ENCODE measurements at regions not wholly inside any gene's neighbourhood (a gene's known extent, or its start where the extent isn't known, plus 50 kb on each side); places are given as distances from the start of the nearest gene placed in this dataset.
"Not testable (repeated sequence)": the region's sequence is repeated elsewhere in the genome, so short reads cannot be mapped to it uniquely, and the experiment has no call there.

DNA sequence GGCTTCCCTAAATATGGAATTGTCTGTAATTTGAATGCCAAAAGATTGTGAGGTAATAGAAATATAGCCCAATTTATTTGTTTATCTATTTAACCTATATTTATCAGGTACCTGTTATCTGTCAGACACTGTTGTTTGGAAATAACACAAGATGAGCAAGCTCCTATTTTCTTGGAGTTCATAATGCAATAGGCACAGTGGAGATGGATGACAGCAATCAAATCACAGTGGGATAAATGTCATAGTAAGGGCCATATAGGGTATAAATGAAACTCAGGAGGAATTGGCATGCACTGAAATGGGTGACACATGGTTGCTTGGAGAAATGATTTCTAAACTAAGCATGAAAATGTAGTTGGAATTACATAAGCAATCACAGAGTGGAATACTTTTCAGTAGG, 761.8 kb upstream of the MBL2 start:
- H3K4me3 ChIP-seq (ENCODE audit: low read depth, low read length) = no peak overlapping the region
- no peak for DNase-seq (ENCODE audit: low read depth)
- TF ChIP-seq, protein P1, sequence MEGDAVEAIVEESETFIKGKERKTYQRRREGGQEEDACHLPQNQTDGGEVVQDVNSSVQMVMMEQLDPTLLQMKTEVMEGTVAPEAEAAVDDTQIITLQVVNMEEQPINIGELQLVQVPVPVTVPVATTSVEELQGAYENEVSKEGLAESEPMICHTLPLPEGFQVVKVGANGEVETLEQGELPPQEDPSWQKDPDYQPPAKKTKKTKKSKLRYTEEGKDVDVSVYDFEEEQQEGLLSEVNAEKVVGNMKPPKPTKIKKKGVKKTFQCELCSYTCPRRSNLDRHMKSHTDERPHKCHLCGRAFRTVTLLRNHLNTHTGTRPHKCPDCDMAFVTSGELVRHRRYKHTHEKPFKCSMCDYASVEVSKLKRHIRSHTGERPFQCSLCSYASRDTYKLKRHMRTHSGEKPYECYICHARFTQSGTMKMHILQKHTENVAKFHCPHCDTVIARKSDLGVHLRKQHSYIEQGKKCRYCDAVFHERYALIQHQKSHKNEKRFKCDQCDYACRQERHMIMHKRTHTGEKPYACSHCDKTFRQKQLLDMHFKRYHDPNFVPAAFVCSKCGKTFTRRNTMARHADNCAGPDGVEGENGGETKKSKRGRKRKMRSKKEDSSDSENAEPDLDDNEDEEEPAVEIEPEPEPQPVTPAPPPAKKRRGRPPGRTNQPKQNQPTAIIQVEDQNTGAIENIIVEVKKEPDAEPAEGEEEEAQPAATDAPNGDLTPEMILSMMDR (IDR thresholded peaks at IDR 0.05; ENCODE audit: low read depth, low read length, missing control alignments) = no peak

DNA sequence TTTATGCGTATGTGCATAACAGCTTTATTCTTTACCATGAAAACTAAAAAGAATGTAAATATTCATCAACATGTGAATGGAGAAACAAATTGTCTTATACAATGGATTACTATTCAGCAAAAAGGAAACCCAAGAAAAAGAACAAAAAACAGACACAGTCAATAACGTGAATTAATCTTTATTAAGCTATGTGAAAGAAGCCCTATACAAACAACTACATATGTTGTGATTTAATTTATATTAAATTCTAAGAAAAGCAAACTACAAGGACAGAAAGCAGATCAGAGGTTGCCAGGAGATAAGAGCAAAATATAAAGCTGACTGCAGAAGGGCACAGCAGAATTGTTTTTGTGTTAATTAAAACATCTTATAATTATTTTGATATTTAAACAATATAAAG, 756.4 kb upstream of the MBL2 start:
- TF ChIP-seq, protein P1 (IDR thresholded peaks at IDR 0.05; ENCODE audit: low read depth, low read length, missing control alignments) = no peak
- no peak overlapping the region for H3K4me3 ChIP-seq (ENCODE audit: low read depth, low read length)
- DNase-seq (ENCODE audit: low read depth) = no peak

DNA sequence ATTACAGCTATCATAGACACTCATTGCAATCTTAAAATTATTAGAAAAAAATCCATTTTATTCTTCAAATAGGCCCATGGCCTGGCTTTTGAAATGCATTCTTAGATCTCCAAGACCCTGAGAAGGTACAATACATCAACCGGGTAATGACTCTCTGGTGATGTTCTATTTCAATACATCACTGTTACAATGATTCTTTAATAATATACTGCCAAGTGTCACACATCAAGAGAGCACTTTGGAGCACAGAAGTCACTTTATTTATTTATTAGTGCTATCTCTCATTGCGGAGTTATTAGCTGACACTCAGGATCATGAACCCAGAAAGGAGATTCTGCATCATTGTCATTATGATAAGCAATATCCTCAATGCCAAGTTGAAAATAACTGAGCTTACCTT, 748.5 kb upstream of the MBL2 start:
- TF ChIP-seq, protein P1 (IDR thresholded peaks at IDR 0.05; ENCODE audit: low read depth, low read length, missing control alignments) = no peak
- no peak overlapping the region for H3K4me3 ChIP-seq (ENCODE audit: low read depth, low read length)
- no peak for DNase-seq (ENCODE audit: low read depth)

DNA sequence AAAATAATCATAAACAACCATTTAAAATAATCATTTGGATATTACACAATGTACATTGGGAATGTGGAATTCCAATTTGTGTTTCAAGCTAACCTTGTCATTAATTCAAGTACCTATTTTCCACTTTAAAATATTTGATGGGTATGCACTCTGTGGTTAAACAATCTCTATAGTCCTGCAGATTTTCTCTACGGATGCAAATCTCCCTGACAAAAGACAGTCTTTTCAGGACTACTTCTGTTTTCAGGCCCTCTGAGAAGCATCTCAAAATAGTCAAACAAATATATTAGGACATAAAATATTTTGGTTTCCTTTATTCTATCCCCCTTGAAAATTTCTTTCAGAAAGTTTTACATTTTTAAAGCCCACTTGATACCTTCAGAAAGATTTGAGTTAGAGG, 735.6 kb upstream of the MBL2 start:
- TF ChIP-seq, protein P1 (IDR thresholded peaks at IDR 0.05; ENCODE audit: low read depth, low read length, missing control alignments) = no peak
- no peak for DNase-seq (ENCODE audit: low read depth)
- no peak overlapping the region for H3K4me3 ChIP-seq (ENCODE audit: low read depth, low read length)

DNA sequence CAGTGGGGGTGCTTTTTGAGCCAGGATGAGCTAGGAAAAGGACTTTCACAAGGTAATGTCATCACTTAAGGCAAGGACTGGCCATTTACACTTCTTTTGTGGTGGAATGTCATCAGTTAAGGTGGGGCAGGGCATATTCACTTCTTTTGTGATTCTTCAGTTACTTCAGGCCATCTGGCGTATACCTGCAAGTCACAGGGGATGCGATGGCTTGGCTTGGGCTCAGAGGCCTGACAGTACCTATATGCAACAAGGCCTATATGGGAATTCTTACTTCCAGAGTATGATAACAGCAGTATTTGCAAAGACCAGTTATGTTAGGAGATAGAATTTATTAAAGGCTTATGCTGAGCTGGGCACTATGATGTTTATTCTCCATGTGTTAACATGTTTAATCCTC, 731.9 kb upstream of the MBL2 start:
- not testable (repeated sequence) for DNase-seq (ENCODE audit: low read depth); H3K4me3 ChIP-seq (ENCODE audit: low read depth, low read length)

DNA sequence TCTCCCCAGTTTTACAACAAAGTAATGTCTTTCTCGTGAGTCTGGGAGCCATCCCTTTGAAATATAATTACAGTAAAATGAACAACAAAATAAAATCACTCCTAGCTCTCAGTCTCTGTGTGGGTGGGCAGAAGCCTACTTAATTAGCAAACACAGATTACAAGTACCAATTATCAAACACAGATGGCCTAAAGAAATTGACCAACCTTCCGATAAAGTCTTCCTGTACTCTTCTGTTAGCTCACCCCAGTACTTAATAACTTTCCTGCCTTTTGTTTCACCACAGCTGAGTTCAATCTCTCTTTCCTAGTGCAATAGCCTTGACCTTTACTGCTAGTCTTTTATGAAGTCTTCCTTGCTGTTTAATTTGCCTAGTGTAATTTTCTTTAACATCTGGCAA, 719.2 kb upstream of the MBL2 start:
- no peak overlapping the region for H3K4me3 ChIP-seq (ENCODE audit: low read depth, low read length)
- DNase-seq (ENCODE audit: low read depth) = no peak
- TF ChIP-seq, protein P1 (IDR thresholded peaks at IDR 0.05; ENCODE audit: low read depth, low read length, missing control alignments) = no peak

DNA sequence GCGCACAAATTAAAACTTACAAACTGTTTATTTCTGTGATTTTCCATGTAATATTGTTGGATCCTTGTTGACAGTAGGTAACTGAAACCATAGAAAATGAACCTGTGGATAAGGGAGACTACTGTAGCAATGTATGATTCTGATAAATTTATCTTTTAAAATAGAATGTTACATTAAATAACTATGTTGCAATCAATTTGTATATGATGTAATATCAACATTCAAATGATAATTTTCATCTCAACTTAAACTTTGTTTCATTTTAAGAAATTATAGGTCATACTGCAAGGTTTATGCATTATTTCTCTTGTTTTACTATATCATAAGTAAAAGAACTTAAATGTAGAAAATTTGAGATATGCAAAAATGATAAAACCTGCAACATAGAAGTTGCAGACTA, 718.0 kb upstream of the MBL2 start:
- TF ChIP-seq, protein P1 (IDR thresholded peaks at IDR 0.05; ENCODE audit: low read depth, low read length, missing control alignments) = no peak
- no peak for DNase-seq (ENCODE audit: low read depth)
- H3K4me3 ChIP-seq (ENCODE audit: low read depth, low read length) = no peak overlapping the region

Data from GM12864 (cell line).